ENCODE measurements at regions not wholly inside any gene's neighbourhood (a gene's known extent, or its start where the extent isn't known, plus 50 kb on each side); places are given as distances from the start of the nearest gene placed in this dataset.

DNA sequence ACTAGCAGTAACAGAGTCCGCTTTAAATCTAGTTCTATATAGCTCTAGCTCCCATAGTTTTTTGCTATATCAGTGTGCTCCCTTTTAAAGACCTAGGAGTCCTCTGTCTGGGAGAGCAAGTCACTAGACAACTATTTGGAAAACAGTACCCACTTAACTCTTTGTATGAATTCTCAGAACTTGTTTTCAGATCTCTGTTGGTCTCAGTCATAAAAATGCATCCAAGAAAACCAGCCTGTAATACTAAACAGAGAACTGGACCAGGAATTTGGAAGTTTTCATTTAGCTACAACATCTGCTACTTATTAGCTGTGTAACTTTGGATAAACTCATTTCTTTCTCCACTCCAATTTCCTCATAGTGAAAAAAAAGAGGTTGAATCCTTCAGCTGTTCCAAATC lies 56.9 kb upstream of the C3orf49 start:
- no peak for ATAC-seq (ENCODE audit: low read depth)
- H3K56ac ChIP-seq (ENCODE audit: extremely low read depth, insufficient read depth, low read length): no peak overlapping the region
- H3K4ac ChIP-seq (ENCODE audit: low read depth, low read length): no peak overlapping the region
- WGBS, 2 experiments (ENCODE audit: extremely low coverage in 2 of 2, insufficient read length in 1 of 2): no CpG with 5 or more reads among the region's 1 CpG
- no peaks in the 10 kb centered on the region for H3K9me1 ChIP-seq (ENCODE audit: insufficient read depth, low read length)
- no peak overlapping the region for H2AFZ ChIP-seq (replicated peaks; ENCODE audit: low read length, poor library complexity)
- no peak overlapping the region for H3K4me3 ChIP-seq (ENCODE audit: insufficient read depth, low read depth, low read length)
- no peaks in the 10 kb centered on the region for H3K79me1 ChIP-seq (ENCODE audit: low read depth in 1 of 2, low read length in 2 of 2)
- no peak overlapping the region for H4K5ac ChIP-seq (ENCODE audit: low read depth, low read length)
- ChIA-PET POLR2A (ENCODE audit: unreplicated experiment) (no interaction called here), CTCF (no interaction called here)
- no peak overlapping the region for H2BK5ac ChIP-seq (ENCODE audit: low read depth, low read length, poor library complexity, severe bottlenecking)
- H4K20me1 ChIP-seq (ENCODE audit: insufficient read depth, low read length): no peaks in the 10 kb centered on the region
- H3K23ac ChIP-seq (ENCODE audit: low read depth, low read length): no peak overlapping the region
- H4K91ac ChIP-seq (ENCODE audit: insufficient read depth, low read depth, low read length): no peak overlapping the region
- BruUV-seq (replicated peaks): no TSS peak
- in situ Hi-C loops (cut with MboI; ENCODE audit: low sequenced_read_pairs) (no loop called here), dilution Hi-C loops (cut with HindIII; ENCODE audit: low sequenced_read_pairs, unreplicated experiment) (no loop called here), intact Hi-C loops (cut with micrococcal nuclease) (no loop called here)
- no peak overlapping the region for H2AK5ac ChIP-seq (ENCODE audit: low read depth, low read length)
- no peak overlapping the region for H2BK20ac ChIP-seq (ENCODE audit: low read depth, low read length)
- H2BK15ac ChIP-seq (ENCODE audit: low read depth, low read length): no peak overlapping the region
- H3K9ac ChIP-seq (ENCODE audit: low read depth, low read length): no peak overlapping the region
- no peaks in the 10 kb centered on the region for H3K9me3 ChIP-seq (ENCODE audit: control insufficient read depth, insufficient read depth, low read length)
- H3K36me3 ChIP-seq (ENCODE audit: control insufficient read depth, insufficient read depth, low read length): no peaks in the 10 kb centered on the region
- no peak for DNase-seq
- H2BK120ac ChIP-seq (ENCODE audit: low read depth, low read length): no peak overlapping the region
- no peak overlapping the region for H3K27ac ChIP-seq (ENCODE audit: insufficient read depth, low read length)
- TF ChIP-seq USF2 (IDR thresholded peaks at IDR 0.05; ENCODE audit: low read depth, low read length): no peak
- no peak for TF ChIP-seq MAZ (IDR thresholded peaks at IDR 0.05; ENCODE audit: borderline replicate concordance, low read depth, low read length)
- TF ChIP-seq RAD21 (IDR thresholded peaks at IDR 0.05; ENCODE audit: low read length): no peak
- TF ChIP-seq RCOR1 (IDR thresholded peaks at IDR 0.05; ENCODE audit: insufficient replicate concordance, low read length): no peak
- no peak for TF ChIP-seq CHD1 (IDR thresholded peaks at IDR 0.05; ENCODE audit: low read depth, low read length)
- TF ChIP-seq MAFK (IDR thresholded peaks at IDR 0.05; ENCODE audit: low read depth, low read length): no peak
- no peak for TF ChIP-seq NFE2L2 (IDR thresholded peaks at IDR 0.05; ENCODE audit: low read depth, low read length)
- TF ChIP-seq RFX5 (IDR thresholded peaks at IDR 0.05; ENCODE audit: low read depth, low read length): no peak
- no peaks in the 10 kb centered on the region for H3K4me1 ChIP-seq (ENCODE audit: control insufficient read depth, insufficient read depth, low read length)
- no peaks in the 10 kb centered on the region for H3K27me3 ChIP-seq (ENCODE audit: control insufficient read depth, insufficient read depth, low read length)
- H3K4me2 ChIP-seq (ENCODE audit: low read depth, low read length): no peak overlapping the region
- no peak overlapping the region for H2AK9ac ChIP-seq (replicated peaks; ENCODE audit: low read depth, low read length, poor library complexity)
- no peak overlapping the region for H3K14ac ChIP-seq (replicated peaks; ENCODE audit: low read depth, low read length)
- H4K8ac ChIP-seq (ENCODE audit: low read depth in 2 of 2, low read length in 2 of 2): no peak overlapping the region
- no peak overlapping the region for H3K18ac ChIP-seq (ENCODE audit: low read depth, low read length)

Measured in IMR-90 (cell line).